OCI-M2 (cell line): ENCODE measurements at regions not wholly inside any gene's neighbourhood (a gene's known extent, or its start where the extent isn't known, plus 50 kb on each side); places are given as distances from the start of the nearest gene placed in this dataset.

Source experiments
- DNase-seq: peaks from one replicate; lab custom pipeline; 2025; ENCODE audit not compliant: unreplicated experiment; lab: John Stamatoyannopoulos, UW

GRCh38 chr19:30609656-30610270 lies 237.6 kb downstream of the ZNF536 start:
- DNase-seq: no peak

GRCh38 chr19:30608471-30608870 lies 236.3 kb downstream of the ZNF536 start:
- DNase-seq: no peak
